GM12801 (cell line): ENCODE measurements at regions not wholly inside any gene's neighbourhood (a gene's known extent, or its start where the extent isn't known, plus 50 kb on each side); places are given as distances from the start of the nearest gene placed in this dataset.

Source experiments
- TF ChIP-seq, protein P1 (sequence below): IDR thresholded peaks from one replicate; pipeline ENCODE4 v1.5.1; 2011; ENCODE audit warnings: control low read depth; ENCODE audit not compliant: insufficient read length; ENCODE audit errors: extremely low read depth

DNA sequence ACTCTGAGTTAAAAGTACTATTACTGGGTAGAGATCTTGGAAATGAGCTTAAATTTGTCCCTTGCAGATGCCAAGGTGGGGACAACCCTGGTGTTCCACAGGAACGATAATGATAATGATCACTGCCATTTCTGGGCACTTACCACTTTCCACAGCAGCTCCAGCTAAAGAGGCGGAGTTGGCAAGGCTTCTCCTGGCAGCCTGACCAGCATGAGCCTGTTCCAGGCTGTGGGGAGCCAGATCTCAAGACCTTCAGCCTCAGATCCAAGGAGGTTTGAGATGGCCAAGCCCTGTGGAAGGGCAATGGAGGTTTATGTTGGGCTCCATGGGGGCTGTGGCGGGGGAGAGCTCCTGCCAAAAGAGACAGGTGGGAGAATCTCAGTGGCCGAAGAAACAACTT is 244.9 kb upstream of the MVB12B start:
- TF ChIP-seq, protein P1, sequence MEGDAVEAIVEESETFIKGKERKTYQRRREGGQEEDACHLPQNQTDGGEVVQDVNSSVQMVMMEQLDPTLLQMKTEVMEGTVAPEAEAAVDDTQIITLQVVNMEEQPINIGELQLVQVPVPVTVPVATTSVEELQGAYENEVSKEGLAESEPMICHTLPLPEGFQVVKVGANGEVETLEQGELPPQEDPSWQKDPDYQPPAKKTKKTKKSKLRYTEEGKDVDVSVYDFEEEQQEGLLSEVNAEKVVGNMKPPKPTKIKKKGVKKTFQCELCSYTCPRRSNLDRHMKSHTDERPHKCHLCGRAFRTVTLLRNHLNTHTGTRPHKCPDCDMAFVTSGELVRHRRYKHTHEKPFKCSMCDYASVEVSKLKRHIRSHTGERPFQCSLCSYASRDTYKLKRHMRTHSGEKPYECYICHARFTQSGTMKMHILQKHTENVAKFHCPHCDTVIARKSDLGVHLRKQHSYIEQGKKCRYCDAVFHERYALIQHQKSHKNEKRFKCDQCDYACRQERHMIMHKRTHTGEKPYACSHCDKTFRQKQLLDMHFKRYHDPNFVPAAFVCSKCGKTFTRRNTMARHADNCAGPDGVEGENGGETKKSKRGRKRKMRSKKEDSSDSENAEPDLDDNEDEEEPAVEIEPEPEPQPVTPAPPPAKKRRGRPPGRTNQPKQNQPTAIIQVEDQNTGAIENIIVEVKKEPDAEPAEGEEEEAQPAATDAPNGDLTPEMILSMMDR = no peak

DNA sequence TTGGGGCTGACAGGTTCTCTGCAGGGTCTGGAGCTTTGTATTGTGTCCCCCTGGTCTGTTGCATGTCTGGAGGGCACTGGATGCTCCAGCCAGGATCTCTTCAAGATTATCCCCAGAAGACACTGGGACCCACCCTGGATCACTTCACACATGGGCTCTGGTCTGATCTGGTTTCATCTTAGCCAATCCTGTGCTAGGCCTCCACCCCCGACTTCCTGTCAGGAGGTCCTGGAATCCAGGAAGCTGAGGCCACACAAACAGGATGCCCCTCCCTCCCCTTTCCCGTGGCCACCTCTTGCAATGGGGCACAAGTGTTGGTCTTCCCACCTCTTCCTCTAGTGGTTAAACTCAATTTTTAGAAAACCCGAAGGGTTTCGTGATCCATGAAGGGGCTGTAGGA is 242.6 kb upstream of the MVB12B start:
- TF ChIP-seq, protein P1 = no peak

DNA sequence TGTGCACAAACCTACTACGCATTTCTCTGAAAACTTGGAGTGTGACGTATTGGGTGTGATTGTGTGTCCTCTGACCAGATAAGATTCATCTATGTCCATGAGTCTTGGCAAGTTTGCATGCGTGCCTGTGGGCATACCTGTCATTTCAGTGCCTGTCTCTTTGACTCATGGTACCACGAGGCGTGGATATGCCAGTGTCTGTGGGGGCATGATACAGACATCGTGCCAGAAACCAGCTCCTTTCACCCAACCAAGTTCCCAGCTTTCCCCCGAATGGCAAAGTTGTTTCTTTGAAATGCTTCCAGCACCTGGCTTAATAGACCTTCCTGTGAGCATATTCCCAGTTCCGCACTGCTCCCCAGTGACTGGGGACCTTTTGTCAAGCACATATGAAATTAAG is 241.9 kb upstream of the MVB12B start:
- TF ChIP-seq, protein P1 = no peak

DNA sequence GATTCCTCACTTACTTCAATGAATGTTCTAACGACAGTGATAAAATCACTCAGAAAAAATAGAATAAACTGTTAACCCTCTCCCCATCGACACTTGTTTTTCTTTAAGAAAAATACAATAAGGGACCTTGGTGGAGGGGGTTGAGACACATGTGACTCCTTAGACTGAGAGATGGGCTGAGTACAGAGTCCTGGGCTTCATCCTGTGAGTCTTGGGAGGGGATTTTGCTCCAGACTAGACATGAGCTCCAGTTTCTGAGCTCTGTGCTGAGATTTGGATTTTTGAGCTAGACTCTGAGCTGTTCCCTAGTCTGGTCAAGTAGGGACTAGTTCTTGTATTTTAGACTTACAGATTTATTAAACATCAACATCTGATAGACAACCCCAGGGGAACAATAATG is 241.5 kb upstream of the MVB12B start:
- TF ChIP-seq, protein P1 = no peak

DNA sequence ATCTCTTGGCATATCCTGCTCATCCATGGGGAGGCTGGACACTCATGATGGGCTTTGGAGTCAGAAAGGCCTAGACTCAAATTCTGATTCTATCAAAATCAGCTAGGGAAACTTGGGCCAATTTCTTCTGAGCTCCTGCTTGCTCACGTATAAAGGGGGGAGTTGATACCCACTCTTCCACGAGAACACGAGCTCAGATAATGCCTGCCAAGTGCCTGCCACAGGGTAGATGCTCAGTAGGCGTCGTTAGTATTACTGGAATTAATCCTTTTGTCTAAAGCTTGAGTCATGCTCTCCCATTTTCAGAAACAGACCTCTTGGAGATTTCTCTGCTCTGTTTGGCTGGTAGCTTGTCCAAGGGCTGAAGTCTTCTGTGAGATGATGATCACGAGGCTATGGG is 238.3 kb upstream of the MVB12B start:
- TF ChIP-seq, protein P1 = no peak

DNA sequence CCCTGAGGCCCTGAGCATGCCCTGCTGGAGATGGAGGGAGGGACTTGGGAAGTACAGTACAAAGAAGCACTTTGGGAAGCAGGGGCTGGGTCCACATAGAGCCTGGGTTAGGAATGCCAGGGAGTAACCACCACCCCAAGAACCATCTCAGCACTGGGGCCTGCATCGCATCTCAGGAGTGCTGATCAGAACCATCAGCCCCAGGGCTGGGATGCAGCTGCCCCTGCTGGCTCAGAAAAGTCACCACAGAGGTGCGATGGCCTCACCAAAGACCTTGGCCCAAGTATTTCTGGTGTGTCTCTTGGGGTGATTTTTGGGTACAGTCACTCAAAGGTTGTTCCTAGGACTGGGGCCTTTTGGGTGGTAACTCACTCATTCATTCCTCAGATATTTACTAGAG is 236.8 kb upstream of the MVB12B start:
- TF ChIP-seq, protein P1 = no peak

DNA sequence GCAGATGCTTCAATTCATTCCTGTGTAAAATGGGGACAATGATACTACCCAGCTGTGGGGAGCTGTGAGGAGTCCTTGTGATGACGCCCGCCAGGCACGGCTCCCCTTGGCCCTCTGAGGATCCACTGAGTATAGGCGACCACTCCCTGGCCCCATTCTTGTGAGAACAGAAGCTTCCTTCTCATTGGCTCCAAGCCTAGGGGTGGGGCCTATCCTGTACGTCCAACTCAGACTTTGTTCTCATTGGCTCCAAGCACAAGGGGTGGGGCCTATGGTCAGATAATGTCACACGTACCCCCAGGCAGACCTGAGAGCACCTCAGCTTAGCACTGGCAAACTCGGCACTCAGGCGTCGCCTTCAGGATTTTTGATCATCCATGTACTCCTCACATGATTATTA is 232.9 kb upstream of the MVB12B start:
- TF ChIP-seq, protein P1 = no peak
